NB4 (cell line): ENCODE measurements at regions not wholly inside any gene's neighbourhood (a gene's known extent, or its start where the extent isn't known, plus 50 kb on each side); places are given as distances from the start of the nearest gene placed in this dataset.

Experiments
- CTCF ChIP-seq: IDR thresholded peaks from one replicate; pipeline ENCODE4 v1.5.1; 2012; ENCODE audit warnings: low read depth, low read length
- MYC ChIP-seq: IDR thresholded peaks from 2 replicates; pipeline ENCODE4 v1.6.1; 2011; ENCODE audit warnings: low read depth, low read length
- POLR2A ChIP-seq: IDR thresholded peaks from 2 replicates; pipeline ENCODE4 v1.6.1; 2011; ENCODE audit warnings: mild to moderate bottlenecking; ENCODE audit not compliant: insufficient read length; ENCODE audit errors: extremely low read depth

- TF ChIP-seq CTCF (no peak), POLR2A (no peak), MYC (no peak)
Measured at GRCh38 chr2:145245268-145245870, 725.5 kb upstream of the ZEB2 start.
